H9 (cell line): ENCODE measurements at regions not wholly inside any gene's neighbourhood (a gene's known extent, or its start where the extent isn't known, plus 50 kb on each side); places are given as distances from the start of the nearest gene placed in this dataset.

ENCODE experiments used
- DNase-seq: peaks from one replicate; pipeline ENCODE4 v3.0.0-alpha.2; 2017
- H2AFZ ChIP-seq: one replicate; pipeline ENCODE4 v1.6.1; 2013; ENCODE audit warnings: mild to moderate bottlenecking, low read length, control low read depth, moderate library complexity
- H2AK5ac ChIP-seq: 2 replicates; pipeline ENCODE4 v1.6.1; 2013; ENCODE audit warnings: low read length, control low read depth, mixed read lengths; ENCODE audit not compliant: insufficient read length
- H2BK120ac ChIP-seq: one replicate; pipeline ENCODE4 v1.6.1; 2013; ENCODE audit warnings: low read depth, mild to moderate bottlenecking, low read length, control low read depth, inconsistent platforms; ENCODE audit not compliant: poor library complexity, severe bottlenecking
- H2BK12ac ChIP-seq: 2 replicates; pipeline ENCODE4 v1.6.1; 2013; ENCODE audit warnings: low read length, control low read depth, mixed read lengths, low read depth; ENCODE audit not compliant: insufficient read length
- H2BK15ac ChIP-seq: 2 replicates; pipeline ENCODE4 v1.6.1; 2013; ENCODE audit warnings: low read depth, low read length, control low read depth
- H2BK20ac ChIP-seq: one replicate; pipeline ENCODE4 v1.6.1; 2013; ENCODE audit warnings: low read depth, mild to moderate bottlenecking, low read length, control low read depth, inconsistent platforms; ENCODE audit not compliant: poor library complexity, severe bottlenecking
- H2BK5ac ChIP-seq: 2 replicates; pipeline ENCODE4 v1.6.1; 2013; ENCODE audit warnings: low read length, control low read depth, mixed read lengths; ENCODE audit not compliant: insufficient read length
- H3K14ac ChIP-seq: 2 replicates; pipeline ENCODE4 v1.6.1; 2013; ENCODE audit warnings: low read length, control low read depth; ENCODE audit not compliant: insufficient read depth
- H3K18ac ChIP-seq: 2 replicates; pipeline ENCODE4 v1.6.1; 2013; ENCODE audit warnings: low read depth, mild to moderate bottlenecking, mixed read lengths, low read length, control low read depth; ENCODE audit not compliant: insufficient read length
- H3K23ac ChIP-seq: 2 replicates; pipeline ENCODE4 v1.6.1; 2013; ENCODE audit warnings: low read length, control low read depth, mixed read lengths, low read depth; ENCODE audit not compliant: insufficient read length
- H3K23me2 ChIP-seq: 2 replicates; pipeline ENCODE4 v1.6.1; 2013; ENCODE audit warnings: low read depth, mild to moderate bottlenecking, mixed read lengths, low read length, control low read depth; ENCODE audit not compliant: insufficient read length, poor library complexity, severe bottlenecking
- H3K27ac ChIP-seq: 2 replicates; pipeline ENCODE4 v1.5.1; 2013; ENCODE audit warnings: low read length, control low read depth, mixed read lengths, low read depth; ENCODE audit not compliant: insufficient read length
- H3K27me3 ChIP-seq: 2 replicates; pipeline ENCODE4 v1.6.1; 2013; ENCODE audit warnings: low read length, control low read depth, inconsistent platforms; ENCODE audit not compliant: insufficient read depth
- H3K4ac ChIP-seq: 2 replicates; pipeline ENCODE4 v1.6.1; 2013; ENCODE audit warnings: low read depth, mild to moderate bottlenecking, control low read depth, inconsistent platforms, low read length, moderate library complexity
- H3K4me1 ChIP-seq: 2 replicates; pipeline ENCODE4 v1.6.1; 2013; ENCODE audit warnings: low read length, control low read depth, inconsistent platforms; ENCODE audit not compliant: insufficient read depth
- H3K4me2 ChIP-seq: 2 replicates; pipeline ENCODE4 v1.6.1; 2013; ENCODE audit warnings: low read length, control low read depth, mixed read lengths; ENCODE audit not compliant: insufficient read length, insufficient read depth
- H3K56ac ChIP-seq: 2 replicates; pipeline ENCODE4 v1.6.1; 2013; ENCODE audit warnings: low read depth, mild to moderate bottlenecking, mixed read lengths, low read length, control low read depth; ENCODE audit not compliant: insufficient read length
- H3K79me1 ChIP-seq: 2 replicates; pipeline ENCODE4 v1.6.1; 2013; ENCODE audit warnings: low read depth, mild to moderate bottlenecking, moderate library complexity, low read length, control low read depth, inconsistent platforms; ENCODE audit not compliant: insufficient read depth, poor library complexity, severe bottlenecking
- H3K79me2 ChIP-seq: 2 replicates; pipeline ENCODE4 v1.6.1; 2013; ENCODE audit warnings: low read length, control low read depth, inconsistent platforms; ENCODE audit not compliant: insufficient read depth
- H3K9ac ChIP-seq: 2 replicates; pipeline ENCODE4 v1.6.1; 2013; ENCODE audit warnings: low read length, control low read depth, mixed read lengths; ENCODE audit not compliant: insufficient read length; ENCODE audit errors: extremely low read depth
- H3K9me3 ChIP-seq: one replicate; pipeline ENCODE4 v1.6.1; 2013; ENCODE audit warnings: low read depth, low read length, inconsistent platforms; ENCODE audit not compliant: control insufficient read depth
- H3T11ph ChIP-seq: one replicate; pipeline ENCODE4 v1.6.1; 2013; ENCODE audit warnings: mild to moderate bottlenecking, low read length, control low read depth, inconsistent platforms
- H4K20me1 ChIP-seq: one replicate; pipeline ENCODE4 v1.6.1; 2013; ENCODE audit not compliant: control insufficient read depth, insufficient read length, insufficient read depth
- H4K5ac ChIP-seq: 2 replicates; pipeline ENCODE4 v1.6.1; 2013; ENCODE audit warnings: low read depth, mild to moderate bottlenecking, mixed read lengths, low read length, control low read depth; ENCODE audit not compliant: insufficient read length
- H4K8ac ChIP-seq: replicated peaks from 2 replicates; pipeline ENCODE4 v1.6.1; 2013; ENCODE audit warnings: low read length, control low read depth, mixed read lengths, low read depth; ENCODE audit not compliant: insufficient read length
- H4K91ac ChIP-seq: 2 replicates; pipeline ENCODE4 v1.6.1; 2013; ENCODE audit warnings: low read depth, mild to moderate bottlenecking, moderate library complexity, mixed read lengths, low read length, control low read depth; ENCODE audit not compliant: insufficient read length
- H3K27ac Mint-ChIP-seq, 3 experiments: 2 replicates in 2 of 3; 3 replicates in 1 of 3; pipeline ENCODE4 v1.8.0; 2020 to 2021; ENCODE audit warnings: mixed read lengths in 3 of 3, mild to moderate bottlenecking in 1 of 3, moderate library complexity in 1 of 3
- H3K27me3 Mint-ChIP-seq: 2 replicates; pipeline ENCODE4 v1.8.0; 2021; ENCODE audit warnings: low read depth, mild to moderate bottlenecking, moderate library complexity, mixed read lengths
- H3K36me3 Mint-ChIP-seq, 3 experiments: 2 replicates in 2 of 3; 3 replicates in 1 of 3; pipeline ENCODE4 v1.8.0; 2020 to 2021; ENCODE audit warnings: low read depth in 3 of 3, mixed read lengths in 3 of 3; ENCODE audit not compliant: insufficient read depth in 1 of 3
- H3K4me1 Mint-ChIP-seq, 2 experiments: 2 replicates each; pipeline ENCODE4 v1.8.0; 2020; ENCODE audit warnings: mixed read lengths in 2 of 2
- H3K4me3 Mint-ChIP-seq, 2 experiments: 2 replicates in 1 of 2; 3 replicates in 1 of 2; pipeline ENCODE4 v1.8.0; 2020 to 2021; ENCODE audit warnings: mild to moderate bottlenecking in 2 of 2, mixed read lengths in 2 of 2, moderate library complexity in 1 of 2
- H3K9me3 Mint-ChIP-seq, 2 experiments: 2 replicates in 1 of 2; 3 replicates in 1 of 2; pipeline ENCODE4 v1.8.0; 2020; ENCODE audit warnings: mild to moderate bottlenecking in 2 of 2, mixed read lengths in 2 of 2, moderate library complexity in 1 of 2
- WGBS: extraction: QIAGEN DNeasy Blood & Tissue Kit; methylation state at CpG from one replicate; pipeline ENCODE4 v1.1.7; 2013; ENCODE audit warnings: missing lambda C conversion rate, low lambda C conversion rate, mixed read lengths; ENCODE audit not compliant: insufficient read length; ENCODE audit errors: extremely low coverage; 5-methylcytosine and 5-hydroxymethylcytosine counted together
- TF ChIP-seq, protein P1 (sequence below): fragments of 200-600 bp; sonication (generic); conservative IDR thresholded peaks from 3 replicates; pipeline ENCODE4 v1.8.0; 2021; ENCODE audit warnings: antibody characterized with exemption, mild to moderate bottlenecking

DNA sequence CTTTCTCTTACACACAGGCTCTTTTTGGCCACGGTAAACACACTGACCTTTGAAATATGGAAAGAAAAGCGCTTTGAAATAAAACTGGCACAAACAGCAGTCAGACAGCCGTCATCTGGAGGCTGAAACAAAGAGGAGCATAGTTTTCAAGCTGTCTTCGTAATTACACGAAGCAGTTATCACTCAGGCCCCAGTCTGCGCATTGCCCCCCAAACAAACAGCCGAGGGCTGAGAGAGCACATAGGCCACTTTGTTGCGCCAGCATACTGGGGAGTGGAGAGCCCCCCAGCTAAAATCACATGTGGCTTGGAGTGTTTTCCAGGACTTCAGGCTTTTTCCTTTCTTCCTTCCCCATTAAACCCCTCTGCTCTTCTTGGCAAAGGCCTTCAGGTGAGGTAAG, 142.9 kb upstream of the BTG1 start:
- WGBS, result no CpG with 5 or more reads among the region's 8 CpGs
- no peak overlapping the region for H3K4me2 ChIP-seq

More for the DNA sequence above, 142.9 kb upstream of the BTG1 start:
- TF ChIP-seq, protein P1, sequence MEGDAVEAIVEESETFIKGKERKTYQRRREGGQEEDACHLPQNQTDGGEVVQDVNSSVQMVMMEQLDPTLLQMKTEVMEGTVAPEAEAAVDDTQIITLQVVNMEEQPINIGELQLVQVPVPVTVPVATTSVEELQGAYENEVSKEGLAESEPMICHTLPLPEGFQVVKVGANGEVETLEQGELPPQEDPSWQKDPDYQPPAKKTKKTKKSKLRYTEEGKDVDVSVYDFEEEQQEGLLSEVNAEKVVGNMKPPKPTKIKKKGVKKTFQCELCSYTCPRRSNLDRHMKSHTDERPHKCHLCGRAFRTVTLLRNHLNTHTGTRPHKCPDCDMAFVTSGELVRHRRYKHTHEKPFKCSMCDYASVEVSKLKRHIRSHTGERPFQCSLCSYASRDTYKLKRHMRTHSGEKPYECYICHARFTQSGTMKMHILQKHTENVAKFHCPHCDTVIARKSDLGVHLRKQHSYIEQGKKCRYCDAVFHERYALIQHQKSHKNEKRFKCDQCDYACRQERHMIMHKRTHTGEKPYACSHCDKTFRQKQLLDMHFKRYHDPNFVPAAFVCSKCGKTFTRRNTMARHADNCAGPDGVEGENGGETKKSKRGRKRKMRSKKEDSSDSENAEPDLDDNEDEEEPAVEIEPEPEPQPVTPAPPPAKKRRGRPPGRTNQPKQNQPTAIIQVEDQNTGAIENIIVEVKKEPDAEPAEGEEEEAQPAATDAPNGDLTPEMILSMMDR, result no peak
- no peaks in the 10 kb centered on the region for H3K23me2 ChIP-seq
- H3K9me3 ChIP-seq, result no peaks in the 10 kb centered on the region
- H3K4ac ChIP-seq, result no peak overlapping the region
- no peak overlapping the region for H3T11ph ChIP-seq
- no peak for DNase-seq
- H3K56ac ChIP-seq, result no peak overlapping the region
- Mint-ChIP-seq H3K4me1 (no peaks in the 10 kb centered on the region; a peak in 1 of 4 replicates), H3K9me3 (no peaks in the 10 kb centered on the region), H3K27me3 (no peaks in the 10 kb centered on the region), H3K27ac (no peak overlapping the region), H3K36me3 (no peaks in the 10 kb centered on the region), H3K4me3 (no peak overlapping the region)
- no peak overlapping the region for H3K14ac ChIP-seq
- no peak overlapping the region for H2AK5ac ChIP-seq
- no peak overlapping the region for H2BK20ac ChIP-seq
- H4K20me1 ChIP-seq, result no peaks in the 10 kb centered on the region
- H2AFZ ChIP-seq, result no peak overlapping the region
- no peaks in the 10 kb centered on the region for H3K27me3 ChIP-seq
- no peak overlapping the region for H2BK120ac ChIP-seq
- no peak overlapping the region for H4K8ac ChIP-seq
- no peak overlapping the region for H3K18ac ChIP-seq
- no peak overlapping the region for H2BK12ac ChIP-seq
- no peak overlapping the region for H4K5ac ChIP-seq
- H3K27ac ChIP-seq, result no peak overlapping the region
- H3K4me1 ChIP-seq, result no peaks in the 10 kb centered on the region
- no peak overlapping the region for H4K91ac ChIP-seq
- H3K79me2 ChIP-seq, result no peaks in the 10 kb centered on the region
- no peak overlapping the region for H3K23ac ChIP-seq
- no peak overlapping the region for H2BK5ac ChIP-seq
- H2BK15ac ChIP-seq, result no peak overlapping the region
- no peak overlapping the region for H3K9ac ChIP-seq
- no peaks in the 10 kb centered on the region for H3K79me1 ChIP-seq
